ENCODE measurements at regions not wholly inside any gene's neighbourhood (a gene's known extent, or its start where the extent isn't known, plus 50 kb on each side); places are given as distances from the start of the nearest gene placed in this dataset.

- POLR2A ChIA-PET = no interaction called here
- WGBS (ENCODE audit: insufficient coverage) = 100% methylated on average over 2 of the region's 7 CpGs
These were observed 195.4 kb downstream of the HAUS1 start for GRCh38 chr18:46299465-46300008.

GRCh38 chr18:46301081-46301480 is 196.9 kb downstream of the HAUS1 start:
- no peaks in the 10 kb centered on the region for H3K4me1 Mint-ChIP-seq
- TF ChIP-seq EZH2 (IDR thresholded peaks at IDR 0.05; ENCODE audit: borderline replicate concordance, insufficient read depth, low read depth, low read length, poor library complexity, severe bottlenecking) = no peak
- no peak for ATAC-seq (ENCODE audit: low read depth)
- Histone ChIP-seq H3K27me3 (replicated peaks in 1 of 4; ENCODE audit: control extremely low read depth in 1 of 4, control insufficient read depth in 3 of 4, insufficient read depth in 4 of 4, low read length in 3 of 4) (peaks cover 0 to 6% (median 0%) of the 10 kb centered on the region in 4 experiments), H3K79me2 (ENCODE audit: control insufficient read depth, insufficient read depth, low read length) (no peaks in the 10 kb centered on the region), H4K20me1 (ENCODE audit: control insufficient read depth, insufficient read depth, low read length, poor library complexity, severe bottlenecking) (no peaks in the 10 kb centered on the region), H3K4me2 (replicated peaks; ENCODE audit: low read depth, low read length, poor library complexity, severe bottlenecking) (no peak overlapping the region), H3K9me3 (ENCODE audit: control extremely low read depth in 1 of 3, control insufficient read depth in 2 of 3, insufficient read depth in 1 of 3, low read length in 2 of 3) (peaks cover 0 to 9% (median 0%) of the 10 kb centered on the region in 3 donors), H3K4me1 (ENCODE audit: control insufficient read depth in 2 of 2, insufficient read depth in 2 of 2, low read length in 2 of 2) (no peaks in the 10 kb centered on the region), H3K27ac (ENCODE audit: low read length in 2 of 2) (no peak overlapping the region), H2AFZ (ENCODE audit: insufficient read depth, low read depth, low read length, poor library complexity, severe bottlenecking) (no peak overlapping the region), H3K9ac (ENCODE audit: low read length) (no peak overlapping the region), H3K4me3 (ENCODE audit: control extremely low read depth in 1 of 5, extremely low read depth in 1 of 5, insufficient read depth in 1 of 5, low read depth in 2 of 5, low read length in 4 of 5) (no peak overlapping the region), H3K36me3 (replicated peaks in 1 of 2; ENCODE audit: control extremely low read depth in 1 of 2, control insufficient read depth in 1 of 2, extremely low read depth in 1 of 2, insufficient read depth in 2 of 2, low read length in 1 of 2) (no peaks in the 10 kb centered on the region)
- H3K27ac Mint-ChIP-seq = no peak overlapping the region
- intact Hi-C loops (cut with micrococcal nuclease) = no loop called here
- DNase-seq = no peak
- peaks cover 19% of the 10 kb centered on the region for H3K27me3 Mint-ChIP-seq
- WGBS (ENCODE audit: insufficient coverage) = 63% methylated on average over 3 of the region's 6 CpGs
- no peaks in the 10 kb centered on the region for H3K9me3 Mint-ChIP-seq (ENCODE audit: insufficient read depth)
- no peak overlapping the region for H3K4me3 Mint-ChIP-seq
- CTCF ChIA-PET = interaction anchor here (1.0 kb wide), 1 partner anchor 14 kb away, joined by 3 read pairs; no protein-coding TSS in a partner anchor
- POLR2A ChIA-PET = no interaction called here

More at GRCh38 chr18:46299465-46300008, 195.4 kb downstream of the HAUS1 start:
- no peak for TF ChIP-seq EZH2 (IDR thresholded peaks at IDR 0.05; ENCODE audit: borderline replicate concordance, insufficient read depth, low read depth, low read length, poor library complexity, severe bottlenecking)
- TF ChIP-seq CTCF (IDR thresholded peaks at IDR 0.05) = no peak
- Histone ChIP-seq H3K4me2 (replicated peaks; ENCODE audit: low read depth, low read length, poor library complexity, severe bottlenecking) (no peak overlapping the region), H2AFZ (ENCODE audit: insufficient read depth, low read depth, low read length, poor library complexity, severe bottlenecking) (no peak overlapping the region), H3K27ac (ENCODE audit: low read length in 2 of 2) (no peak overlapping the region), H3K4me1 (ENCODE audit: control insufficient read depth in 2 of 2, insufficient read depth in 2 of 2, low read length in 2 of 2) (no peaks in the 10 kb centered on the region), H3K79me2 (ENCODE audit: control insufficient read depth, insufficient read depth, low read length) (no peaks in the 10 kb centered on the region), H3K9ac (ENCODE audit: low read length) (no peak overlapping the region), H3K27me3 (replicated peaks in 1 of 4; ENCODE audit: control extremely low read depth in 1 of 4, control insufficient read depth in 3 of 4, insufficient read depth in 4 of 4, low read length in 3 of 4) (peaks cover 0 to 3% (median 0%) of the 10 kb centered on the region in 4 experiments), H3K4me3 (ENCODE audit: control extremely low read depth in 1 of 5, extremely low read depth in 1 of 5, insufficient read depth in 1 of 5, low read depth in 2 of 5, low read length in 4 of 5) (no peak overlapping the region), H3K36me3 (replicated peaks in 1 of 2; ENCODE audit: control extremely low read depth in 1 of 2, control insufficient read depth in 1 of 2, extremely low read depth in 1 of 2, insufficient read depth in 2 of 2, low read length in 1 of 2) (no peaks in the 10 kb centered on the region), H3K9me3 (ENCODE audit: control extremely low read depth in 1 of 3, control insufficient read depth in 2 of 3, insufficient read depth in 1 of 3, low read length in 2 of 3) (peaks cover 0 to 9% (median 0%) of the 10 kb centered on the region in 3 donors), H4K20me1 (ENCODE audit: control insufficient read depth, insufficient read depth, low read length, poor library complexity, severe bottlenecking) (no peaks in the 10 kb centered on the region)
- Mint-ChIP-seq H3K4me1 (no peaks in the 10 kb centered on the region), H3K27ac (no peak overlapping the region), H3K27me3 (peaks cover 19% of the 10 kb centered on the region), H3K4me3 (no peak overlapping the region), H3K9me3 (ENCODE audit: insufficient read depth) (no peaks in the 10 kb centered on the region)
- CTCF ChIA-PET = interaction anchor here (1.5 kb wide), 1 partner anchor 19 kb away, joined by 5 read pairs; no protein-coding TSS in a partner anchor
- ATAC-seq (ENCODE audit: low read depth) = no peak
- DNase-seq = no peak
- intact Hi-C loops (cut with micrococcal nuclease) = no loop called here

All from B cell (primary cell).